ENCODE measurements at regions not wholly inside any gene's neighbourhood (a gene's known extent, or its start where the extent isn't known, plus 50 kb on each side); places are given as distances from the start of the nearest gene placed in this dataset.

DNA sequence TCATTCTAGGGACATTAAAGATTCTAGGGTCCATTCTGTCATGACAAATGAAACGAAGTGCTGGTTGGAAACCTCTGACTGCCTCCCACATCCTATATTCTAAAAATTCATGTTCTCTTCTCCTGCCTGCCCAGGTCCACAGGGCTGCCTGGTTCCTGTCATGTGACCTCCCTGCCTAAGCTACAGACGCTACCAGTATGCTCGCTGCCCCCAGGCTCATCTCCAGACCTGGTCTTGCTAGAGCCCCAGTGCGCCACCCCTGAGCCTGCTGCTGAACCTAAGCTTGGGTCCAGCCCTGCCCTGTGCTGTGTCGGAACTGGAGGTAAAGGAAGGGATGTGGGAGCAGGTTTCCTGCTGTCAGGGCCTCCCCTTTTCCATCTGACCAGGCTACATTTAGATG is 231.6 kb upstream of the CDH5 start:
- no peak for TF ChIP-seq NFIC (IDR thresholded peaks at IDR 0.05)
- TF ChIP-seq CEBPB (IDR thresholded peaks at IDR 0.05): no peak
- no peak for TF ChIP-seq TAF1 (IDR thresholded peaks at IDR 0.05; ENCODE audit: low read depth)
- TF ChIP-seq, protein P1, sequence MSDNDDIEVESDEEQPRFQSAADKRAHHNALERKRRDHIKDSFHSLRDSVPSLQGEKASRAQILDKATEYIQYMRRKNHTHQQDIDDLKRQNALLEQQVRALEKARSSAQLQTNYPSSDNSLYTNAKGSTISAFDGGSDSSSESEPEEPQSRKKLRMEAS (IDR thresholded peaks at IDR 0.05): no peak
- TF ChIP-seq TCF12 (IDR thresholded peaks at IDR 0.05; ENCODE audit: low read depth): no peak
- no peak for TF ChIP-seq YY1 (IDR thresholded peaks at IDR 0.05; ENCODE audit: low read depth)
- TF ChIP-seq, protein P2, sequence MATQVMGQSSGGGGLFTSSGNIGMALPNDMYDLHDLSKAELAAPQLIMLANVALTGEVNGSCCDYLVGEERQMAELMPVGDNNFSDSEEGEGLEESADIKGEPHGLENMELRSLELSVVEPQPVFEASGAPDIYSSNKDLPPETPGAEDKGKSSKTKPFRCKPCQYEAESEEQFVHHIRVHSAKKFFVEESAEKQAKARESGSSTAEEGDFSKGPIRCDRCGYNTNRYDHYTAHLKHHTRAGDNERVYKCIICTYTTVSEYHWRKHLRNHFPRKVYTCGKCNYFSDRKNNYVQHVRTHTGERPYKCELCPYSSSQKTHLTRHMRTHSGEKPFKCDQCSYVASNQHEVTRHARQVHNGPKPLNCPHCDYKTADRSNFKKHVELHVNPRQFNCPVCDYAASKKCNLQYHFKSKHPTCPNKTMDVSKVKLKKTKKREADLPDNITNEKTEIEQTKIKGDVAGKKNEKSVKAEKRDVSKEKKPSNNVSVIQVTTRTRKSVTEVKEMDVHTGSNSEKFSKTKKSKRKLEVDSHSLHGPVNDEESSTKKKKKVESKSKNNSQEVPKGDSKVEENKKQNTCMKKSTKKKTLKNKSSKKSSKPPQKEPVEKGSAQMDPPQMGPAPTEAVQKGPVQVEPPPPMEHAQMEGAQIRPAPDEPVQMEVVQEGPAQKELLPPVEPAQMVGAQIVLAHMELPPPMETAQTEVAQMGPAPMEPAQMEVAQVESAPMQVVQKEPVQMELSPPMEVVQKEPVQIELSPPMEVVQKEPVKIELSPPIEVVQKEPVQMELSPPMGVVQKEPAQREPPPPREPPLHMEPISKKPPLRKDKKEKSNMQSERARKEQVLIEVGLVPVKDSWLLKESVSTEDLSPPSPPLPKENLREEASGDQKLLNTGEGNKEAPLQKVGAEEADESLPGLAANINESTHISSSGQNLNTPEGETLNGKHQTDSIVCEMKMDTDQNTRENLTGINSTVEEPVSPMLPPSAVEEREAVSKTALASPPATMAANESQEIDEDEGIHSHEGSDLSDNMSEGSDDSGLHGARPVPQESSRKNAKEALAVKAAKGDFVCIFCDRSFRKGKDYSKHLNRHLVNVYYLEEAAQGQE (IDR thresholded peaks at IDR 0.05; ENCODE audit: low read depth): no peak
- no peak for TF ChIP-seq EP300 (IDR thresholded peaks at IDR 0.05; ENCODE audit: borderline replicate concordance)
- TF ChIP-seq RAD21 (IDR thresholded peaks at IDR 0.05; ENCODE audit: low read depth): no peak

Data from Ishikawa (cell line).